IMR-90 (cell line): ENCODE measurements at regions not wholly inside any gene's neighbourhood (a gene's known extent, or its start where the extent isn't known, plus 50 kb on each side); places are given as distances from the start of the nearest gene placed in this dataset.
A peak's percentile ranks its signal among the peaks of the same experiment; 100 is the strongest.

ENCODE experiments used
- ATAC-seq: fragments of 200-7000 bp; cut with Tn5 transposase; 2 replicates; pipeline ENCODE4 v1.9.1; 2020; ENCODE audit warnings: low read depth, mild to moderate bottlenecking, moderate library complexity
- BruUV-seq: library from RNA; stranded (reverse); fragments of 400-500 nt; replicated peaks from 2 replicates; lab custom pipeline; 2021; lab: Mats Ljungman, UMichigan
- CTCF ChIA-PET: fragments of 300-600 bp; formaldehyde crosslinking; extraction: SDS; loops from one replicate; lab custom pipeline; 2021; ENCODE audit warnings: antibody characterized with exemption; lab: Yijun Ruan, JAX
- POLR2A ChIA-PET: fragments of 300-600 bp; sonication (Branson Sonifier 250); formaldehyde crosslinking; loops from one replicate; lab custom pipeline; 2022; ENCODE audit warnings: antibody characterized with exemption; ENCODE audit not compliant: unreplicated experiment; lab: Charles Lee
- DNase-seq: peaks from one replicate; pipeline ENCODE4 v3.0.0; 2013
- H2AFZ ChIP-seq: replicated peaks from 2 replicates; pipeline ENCODE3; 2013; ENCODE audit warnings: low read length, mild to moderate bottlenecking; ENCODE audit not compliant: poor library complexity
- H2AK5ac ChIP-seq: 2 replicates; pipeline ENCODE4 v1.6.1; 2013; ENCODE audit warnings: low read depth, low read length, inconsistent platforms
- H2AK9ac ChIP-seq: replicated peaks from 2 replicates; pipeline ENCODE3; 2013; ENCODE audit warnings: mild to moderate bottlenecking, low read depth, low read length, moderate library complexity; ENCODE audit not compliant: poor library complexity
- H2BK120ac ChIP-seq: 2 replicates; pipeline ENCODE4 v1.6.1; 2013; ENCODE audit warnings: low read depth, low read length, inconsistent platforms
- H2BK15ac ChIP-seq: 3 replicates; pipeline ENCODE4 v1.6.1; 2013; ENCODE audit warnings: low read depth, low read length, inconsistent platforms
- H2BK20ac ChIP-seq: 2 replicates; pipeline ENCODE4 v1.6.1; 2013; ENCODE audit warnings: low read depth, mild to moderate bottlenecking, inconsistent platforms, low read length, moderate library complexity
- H2BK5ac ChIP-seq: 2 replicates; pipeline ENCODE4 v1.6.1; 2013; ENCODE audit warnings: mild to moderate bottlenecking, low read depth, low read length, inconsistent platforms; ENCODE audit not compliant: poor library complexity, severe bottlenecking
- H3K14ac ChIP-seq: replicated peaks from 2 replicates; pipeline ENCODE4 v1.6.1; 2013; ENCODE audit warnings: low read depth, low read length, inconsistent platforms
- H3K18ac ChIP-seq: 2 replicates; pipeline ENCODE4 v1.6.1; 2013; ENCODE audit warnings: low read depth, low read length, control low read depth
- H3K23ac ChIP-seq: 2 replicates; pipeline ENCODE4 v1.6.1; 2013; ENCODE audit warnings: low read depth, low read length, inconsistent platforms
- H3K27ac ChIP-seq: 2 replicates; pipeline ENCODE4 v1.5.1; 2013; ENCODE audit warnings: mild to moderate bottlenecking, control low read depth, low read length; ENCODE audit not compliant: insufficient read depth
- H3K27me3 ChIP-seq: 2 replicates; pipeline ENCODE4 v1.6.1; 2013; ENCODE audit warnings: low read length; ENCODE audit not compliant: control insufficient read depth, insufficient read depth
- H3K36me3 ChIP-seq: 2 replicates; pipeline ENCODE4 v1.6.1; 2013; ENCODE audit warnings: low read length, mixed read lengths; ENCODE audit not compliant: control insufficient read depth, insufficient read depth
- H3K4ac ChIP-seq: 2 replicates; pipeline ENCODE4 v1.6.1; 2013; ENCODE audit warnings: low read depth, low read length, inconsistent platforms
- H3K4me1 ChIP-seq: 2 replicates; pipeline ENCODE4 v1.6.1; 2013; ENCODE audit warnings: low read length, mixed read lengths; ENCODE audit not compliant: control insufficient read depth, insufficient read depth
- H3K4me2 ChIP-seq: 2 replicates; pipeline ENCODE4 v1.6.1; 2013; ENCODE audit warnings: low read depth, mild to moderate bottlenecking, control low read depth, low read length, moderate library complexity
- H3K4me3 ChIP-seq: 2 replicates; pipeline ENCODE4 v1.5.1; 2013; ENCODE audit warnings: low read depth, mild to moderate bottlenecking, control low read depth, low read length, moderate library complexity; ENCODE audit not compliant: insufficient read depth
- H3K56ac ChIP-seq: 2 replicates; pipeline ENCODE4 v1.6.1; 2013; ENCODE audit warnings: low read length, inconsistent platforms; ENCODE audit not compliant: insufficient read depth; ENCODE audit errors: extremely low read depth
- H3K79me1 ChIP-seq, 2 experiments: 2 replicates each; pipeline ENCODE4 v1.6.1; 2013; ENCODE audit warnings: low read length in 2 of 2, inconsistent platforms in 1 of 2, low read depth in 1 of 2
- H3K9ac ChIP-seq: 2 replicates; pipeline ENCODE4 v1.6.1; 2013; ENCODE audit warnings: low read depth, low read length, control low read depth
- H3K9me1 ChIP-seq: 2 replicates; pipeline ENCODE4 v1.6.1; 2013; ENCODE audit warnings: low read length, inconsistent platforms; ENCODE audit not compliant: insufficient read depth
- H3K9me3 ChIP-seq: 2 replicates; pipeline ENCODE4 v1.6.1; 2013; ENCODE audit warnings: low read length; ENCODE audit not compliant: control insufficient read depth, insufficient read depth
- H4K20me1 ChIP-seq: 2 replicates; pipeline ENCODE4 v1.6.1; 2013; ENCODE audit warnings: low read length, inconsistent platforms; ENCODE audit not compliant: insufficient read depth
- H4K5ac ChIP-seq: 2 replicates; pipeline ENCODE4 v1.6.1; 2013; ENCODE audit warnings: mild to moderate bottlenecking, low read depth, low read length, control low read depth
- H4K8ac ChIP-seq, 2 experiments: 2 replicates each; pipeline ENCODE4 v1.6.1; 2013; ENCODE audit warnings: low read depth in 2 of 2, low read length in 2 of 2, control low read depth in 1 of 2, inconsistent platforms in 1 of 2
- H4K91ac ChIP-seq: 2 replicates; pipeline ENCODE4 v1.6.1; 2013; ENCODE audit warnings: low read depth, low read length, inconsistent platforms; ENCODE audit not compliant: insufficient read depth
- BHLHE40 ChIP-seq: fragments of 150-350 bp; IDR thresholded peaks from 2 replicates; pipeline ENCODE4 v1.6.1; 2016; ENCODE audit warnings: mild to moderate bottlenecking, low read depth, low read length
- CEBPB ChIP-seq: IDR thresholded peaks from 2 replicates; pipeline ENCODE4 v1.6.1; 2012; ENCODE audit warnings: low read depth, low read length, improper control_type of control experiment
- FOS ChIP-seq: fragments of 150-350 bp; IDR thresholded peaks from 2 replicates; pipeline ENCODE4 v1.6.1; 2016; ENCODE audit warnings: low read depth, low read length
- MXI1 ChIP-seq: IDR thresholded peaks from 2 replicates; pipeline ENCODE4 v1.6.1; 2012; ENCODE audit warnings: low read depth, mild to moderate bottlenecking, low read length, moderate library complexity, borderline replicate concordance
- POLR2A ChIP-seq: IDR thresholded peaks from 2 replicates; pipeline ENCODE4 v1.6.1; 2012; ENCODE audit warnings: mild to moderate bottlenecking, low read depth, low read length
- RAD21 ChIP-seq: IDR thresholded peaks from 2 replicates; pipeline ENCODE4 v1.6.1; 2012; ENCODE audit warnings: low read length, improper control_type of control experiment
- RCOR1 ChIP-seq: IDR thresholded peaks from 2 replicates; pipeline ENCODE4 v1.6.1; 2012; ENCODE audit warnings: mild to moderate bottlenecking, low read length, improper control_type of control experiment; ENCODE audit not compliant: insufficient replicate concordance
- WGBS, 2 experiments: methylation state at CpG; one replicate each; pipeline versions ENCODE4 v1.1.5 to v1.1.7; 2013; ENCODE audit warnings: missing lambda C conversion rate in 2 of 2; ENCODE audit not compliant: insufficient read length in 1 of 2; ENCODE audit errors: extremely low coverage in 2 of 2; 5-methylcytosine and 5-hydroxymethylcytosine counted together
- dilution Hi-C: fragments of 300-500 bp; cut with HindIII; formaldehyde crosslinking; loops from one replicate; pipeline ENCODE4 v1.14.3; 2018; ENCODE audit warnings: low sequenced_read_pairs; ENCODE audit not compliant: unreplicated experiment
- in situ Hi-C: fragments of 300-500 bp; cut with MboI; formaldehyde crosslinking; loops from 3 replicates; pipeline ENCODE4 v1.14.3; 2019; ENCODE audit warnings: low sequenced_read_pairs, inconsistent platforms, mixed read lengths
- intact Hi-C: fragments of 100-400 bp; cut with micrococcal nuclease; formaldehyde crosslinking; loops from 2 replicates; pipeline ENCODE4 v1.10.0; 2022

- TF ChIP-seq FOS (0 out of 2 replicates have a peak, but pooled peaks have one; percentile 3), POLR2A (no peak), RAD21 (peak; percentile 18), MXI1 (no peak), RCOR1 (no peak), BHLHE40 (no peak)
These were observed 239.6 kb upstream of the FGGY start (continued) for GRCh38 chr1:59057211-59057694.

GRCh38 chr1:59057796-59058195 is 239.1 kb upstream of the FGGY start:
- no peak overlapping the region for H4K5ac ChIP-seq
- no peak overlapping the region for H3K27ac ChIP-seq
- no peak overlapping the region for H3K4me3 ChIP-seq
- no peak overlapping the region for H4K8ac ChIP-seq
- POLR2A ChIA-PET: no interaction called here
- CTCF ChIA-PET: no interaction called here
- intact Hi-C loops (loop anchor here (1.0 to 5.0 kb wide), 2 partner anchors 155 to 272 kb away; no protein-coding TSS in a partner anchor), dilution Hi-C loops (no loop called here), in situ Hi-C loops (no loop called here)
- TF ChIP-seq BHLHE40 (no peak), CEBPB (peak; percentile 78)
- H3K36me3 ChIP-seq: no peaks in the 10 kb centered on the region
- no peak overlapping the region for H3K4ac ChIP-seq
- no peak for DNase-seq
- H3K4me1 ChIP-seq: peaks cover 3% of the 10 kb centered on the region
- H3K79me1 ChIP-seq: no peaks in the 10 kb centered on the region
- peaks cover 2% of the 10 kb centered on the region; the same call in 1 of the 2 replicates for H3K9me1 ChIP-seq
- no peak overlapping the region for H2BK5ac ChIP-seq
- H3K4me2 ChIP-seq: no peak overlapping the region
- H3K18ac ChIP-seq: no peak overlapping the region; the same call in 1 of the 2 replicates
- no CpG with 5 or more reads among the region's 3 CpGs for WGBS, 2 experiments
- no peaks in the 10 kb centered on the region for H3K27me3 ChIP-seq
- H4K91ac ChIP-seq: no peak overlapping the region
- no peak overlapping the region for H2BK15ac ChIP-seq
- H3K9ac ChIP-seq: no peak overlapping the region
- 0 out of 2 replicates have a peak overlapping the region, but pooled peaks have one; percentile 11 for H3K14ac ChIP-seq
- no peak overlapping the region for H2AK5ac ChIP-seq
- H2AK9ac ChIP-seq: no peak overlapping the region
- H3K56ac ChIP-seq: no peak overlapping the region
- BruUV-seq: no TSS peak
- no peak overlapping the region for H3K23ac ChIP-seq
- no peak overlapping the region for H2BK120ac ChIP-seq
- no peaks in the 10 kb centered on the region for H4K20me1 ChIP-seq
- H2AFZ ChIP-seq: no peak overlapping the region
- no peak overlapping the region for H2BK20ac ChIP-seq
- ATAC-seq: no peak
- H3K9me3 ChIP-seq: peaks cover 2% of the 10 kb centered on the region; the same call in 1 of the 2 replicates
